ENCODE measurements at regions not wholly inside any gene's neighbourhood (a gene's known extent, or its start where the extent isn't known, plus 50 kb on each side); places are given as distances from the start of the nearest gene placed in this dataset.
A peak's percentile ranks its signal among the peaks of the same experiment; 100 is the strongest.

- Histone ChIP-seq H3K4me1 (peaks cover 8% of the 10 kb centered on the region), H3K4me3 (no peak overlapping the region), H3K9me3 (no peaks in the 10 kb centered on the region), H3K27ac (no peak overlapping the region), H3K36me3 (replicated peaks in 1 of 2; ENCODE audit: insufficient read depth in 1 of 2, low read depth in 2 of 2) (no peaks in the 10 kb centered on the region), H3K27me3 (no peaks in the 10 kb centered on the region)
- ATAC-seq (no peak), DNase-seq (no peak)
- intact Hi-C loops (cut with DNase I), result no loop called here
- 95 to 98% methylated on average over 5 of the region's 5 CpGs for WGBS, 2 donors
- TF ChIP-seq CTCF (IDR thresholded peaks at IDR 0.05) (no peak), POLR2A (IDR thresholded peaks at IDR 0.05) (no peak)
Measured at GRCh38 chr12:67018105-67018504, 251.1 kb upstream of the CAND1 start.

DNA sequence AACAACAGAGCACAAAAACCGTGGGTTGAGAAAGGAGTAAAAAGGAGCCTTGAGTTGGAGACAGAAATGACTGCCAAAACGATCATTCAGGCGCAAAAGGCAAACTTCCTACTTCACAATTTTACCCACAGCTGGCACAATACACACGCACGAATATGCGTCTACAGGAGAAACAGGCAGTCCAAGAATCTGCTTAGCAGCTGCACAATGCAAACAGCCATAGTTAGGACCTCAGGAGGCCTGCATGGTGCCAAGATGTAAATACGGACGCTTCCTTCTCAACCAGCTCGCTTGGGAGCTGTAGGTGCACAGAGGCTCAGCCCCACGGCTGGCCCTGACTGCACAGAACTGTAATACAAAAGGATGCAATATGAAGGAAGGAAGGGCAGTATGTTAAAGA is 250.1 kb upstream of the CAND1 start:
- no peak for TF ChIP-seq POLR2A (IDR thresholded peaks at IDR 0.05)
- no peak for TF ChIP-seq CTCF (IDR thresholded peaks at IDR 0.05)
- no peaks in the 10 kb centered on the region for H3K9me3 ChIP-seq
- peak; percentile 38 to 78 (median 70) for DNase-seq
- H3K27ac ChIP-seq, result peak overlapping the region in 2 of 4 donors; percentile 38 to 48
- H3K4me1 ChIP-seq, result peaks cover 8% of the 10 kb centered on the region
- intact Hi-C loops (cut with DNase I), result no loop called here
- no peaks in the 10 kb centered on the region for H3K27me3 ChIP-seq
- 26 to 29% methylated on average over 10 of the region's 10 CpGs for WGBS, 2 donors
- no peak overlapping the region for H3K4me3 ChIP-seq
- peak; percentile 77 for ATAC-seq
- H3K36me3 ChIP-seq (replicated peaks in 1 of 2; ENCODE audit: insufficient read depth in 1 of 2, low read depth in 2 of 2), result no peaks in the 10 kb centered on the region

- ATAC-seq (no peak), DNase-seq (peak; percentile 12 to 45 (median 22))
- Histone ChIP-seq H3K27me3 (no peaks in the 10 kb centered on the region), H3K9me3 (no peaks in the 10 kb centered on the region), H3K27ac (no peak overlapping the region), H3K4me3 (no peak overlapping the region), H3K4me1 (peaks cover 9% of the 10 kb centered on the region), H3K36me3 (replicated peaks in 1 of 2; ENCODE audit: insufficient read depth in 1 of 2, low read depth in 2 of 2) (no peaks in the 10 kb centered on the region)
- 29 to 34% methylated on average over 7 of the region's 7 CpGs for WGBS, 2 donors
- intact Hi-C loops (cut with DNase I), result no loop called here
- no peak for TF ChIP-seq POLR2A (IDR thresholded peaks at IDR 0.05)
- TF ChIP-seq CTCF (IDR thresholded peaks at IDR 0.05), result peak; percentile 41 to 68 (median 49)
Measured at GRCh38 chr12:67025543-67026114, 243.5 kb upstream of the CAND1 start.

- no peaks in the 10 kb centered on the region for H3K36me3 ChIP-seq (replicated peaks in 1 of 2; ENCODE audit: insufficient read depth in 1 of 2, low read depth in 2 of 2)
- H3K9me3 ChIP-seq, result no peaks in the 10 kb centered on the region
- no peak overlapping the region for H3K27ac ChIP-seq
- no peak for ATAC-seq
- intact Hi-C loops (cut with DNase I), result no loop called here
- no peak for TF ChIP-seq POLR2A (IDR thresholded peaks at IDR 0.05)
- no peak for TF ChIP-seq CTCF (IDR thresholded peaks at IDR 0.05)
- no peak overlapping the region for H3K4me3 ChIP-seq
- no peak for DNase-seq
- no peaks in the 10 kb centered on the region for H3K27me3 ChIP-seq
- H3K4me1 ChIP-seq, result peaks cover 9% of the 10 kb centered on the region
- 68 to 73% methylated on average over 5 of the region's 5 CpGs for WGBS, 2 donors
Measured at GRCh38 chr12:67026487-67027246, 242.5 kb upstream of the CAND1 start.

DNA sequence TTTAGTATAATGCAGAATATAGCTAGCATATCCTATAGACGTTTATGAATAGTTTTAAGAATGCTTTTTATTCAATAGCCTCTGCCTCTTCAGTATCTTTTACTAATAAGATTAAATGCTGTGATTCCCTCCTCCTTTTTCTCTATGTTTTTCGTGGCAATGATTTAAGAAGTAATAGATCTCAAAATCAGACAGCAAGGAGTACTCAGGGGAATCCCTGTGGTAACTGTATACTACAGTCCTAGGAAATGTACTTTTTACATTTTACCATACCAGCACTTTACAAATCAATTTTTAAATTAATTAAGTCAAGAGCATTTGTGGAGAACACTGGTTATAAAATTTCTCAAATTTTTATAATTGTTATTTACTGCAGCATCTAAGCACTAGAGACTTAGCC is 240.6 kb upstream of the CAND1 start:
- Histone ChIP-seq H3K4me3 (no peak overlapping the region), H3K27me3 (no peaks in the 10 kb centered on the region), H3K4me1 (peaks cover 9% of the 10 kb centered on the region), H3K36me3 (replicated peaks in 1 of 2; ENCODE audit: insufficient read depth in 1 of 2, low read depth in 2 of 2) (no peaks in the 10 kb centered on the region), H3K27ac (no peak overlapping the region), H3K9me3 (no peaks in the 10 kb centered on the region)
- DNase-seq (no peak), ATAC-seq (no peak)
- intact Hi-C loops (cut with DNase I), result no loop called here
- TF ChIP-seq POLR2A (IDR thresholded peaks at IDR 0.05) (no peak), CTCF (IDR thresholded peaks at IDR 0.05) (no peak)
- WGBS, 2 donors, result 74 to 76% methylated on average over 2 of the region's 2 CpGs
